OCI-M1 (cell line): ENCODE measurements at regions not wholly inside any gene's neighbourhood (a gene's known extent, or its start where the extent isn't known, plus 50 kb on each side); places are given as distances from the start of the nearest gene placed in this dataset.

Experiments used
- DNase-seq: peaks from one replicate; lab custom pipeline; 2025; lab: John Stamatoyannopoulos, UW

GRCh38 chr22:34992672-34993071 lies 73.3 kb upstream of the ISX start:
- no peak for DNase-seq

GRCh38 chr22:34993548-34993947 lies 72.4 kb upstream of the ISX start:
- no peak for DNase-seq

- DNase-seq = no peak
Measured at GRCh38 chr22:34997633-34998299, 68.2 kb upstream of the ISX start.

GRCh38 chr22:34998921-34999320 lies 67.0 kb upstream of the ISX start:
- no peak for DNase-seq

GRCh38 chr22:35008213-35008612 lies 57.7 kb upstream of the ISX start:
- DNase-seq = no peak

- no peak for DNase-seq
Measured at GRCh38 chr22:35010543-35010942, 55.4 kb upstream of the ISX start.

- no peak for DNase-seq
Measured at GRCh38 chr22:35014812-35015211, 51.1 kb upstream of the ISX start.
